ENCODE measurements at regions not wholly inside any gene's neighbourhood (a gene's known extent, or its start where the extent isn't known, plus 50 kb on each side); places are given as distances from the start of the nearest gene placed in this dataset.

DNA sequence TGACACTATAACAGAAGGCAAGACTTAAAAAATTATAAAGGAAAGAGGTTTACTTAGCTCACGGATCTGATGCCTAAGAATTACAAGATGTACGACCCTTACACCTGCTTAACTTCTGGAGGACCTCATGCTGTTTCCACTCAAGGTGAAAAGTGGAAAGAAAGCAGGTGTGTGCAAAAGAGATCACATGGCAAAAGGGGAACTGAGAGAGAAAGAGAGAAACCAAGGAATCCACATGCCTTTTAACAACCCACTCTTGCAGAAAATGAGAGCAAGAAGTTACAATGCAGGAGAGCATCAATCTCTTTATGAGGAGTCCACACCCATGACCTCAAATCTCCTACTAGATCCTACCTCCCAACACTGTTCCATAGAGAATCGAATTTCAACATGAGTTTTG lies 2382.2 kb downstream of the TP53TG3F start:
- TF ChIP-seq ZNF274 (IDR thresholded peaks at IDR 0.05; ENCODE audit: low read depth, low read length) (no peak), YY1 (IDR thresholded peaks at IDR 0.05; ENCODE audit: insufficient read depth, insufficient read length) (no peak)

Measured in NT2/D1 (cell line).